K562 (cell line): ENCODE measurements at regions not wholly inside any gene's neighbourhood (a gene's known extent, or its start where the extent isn't known, plus 50 kb on each side); places are given as distances from the start of the nearest gene placed in this dataset.

Experiments
- FOXO4 ChIP-seq: fragments of 450-650 bp; formaldehyde crosslinking; IDR thresholded peaks from 2 replicates; pipeline ENCODE4 v1.4.0; 2020; ENCODE audit warnings: mild to moderate bottlenecking, moderate library complexity
- MGA ChIP-seq: fragments of 450-650 bp; IDR thresholded peaks from 2 replicates; pipeline ENCODE4 v1.6.1; 2016; ENCODE audit warnings: mild to moderate bottlenecking, moderate library complexity
- PBX2 ChIP-seq, 2 experiments: IDR thresholded peaks in 1 of 2; conservative IDR thresholded peaks in 1 of 2; 2 replicates each; pipeline ENCODE4 v1.6.1; 2016; ENCODE audit warnings: low read depth in 2 of 2, mild to moderate bottlenecking in 1 of 2, missing compliant biosample characterization in 1 of 2, missing genetic modification characterization in 1 of 2, moderate library complexity in 1 of 2
- RCOR1 ChIP-seq, 2 experiments: IDR thresholded peaks; 2 replicates each; pipeline ENCODE4 v1.6.1; 2012; ENCODE audit warnings: low read depth in 2 of 2, low read length in 2 of 2, borderline replicate concordance in 1 of 2, improper control_type of control experiment in 1 of 2

GRCh38 chr4:63218856-63219255 lies 1190.4 kb downstream of the TECRL start (continued):
- TF ChIP-seq MGA (no peak), PBX2 (CRISPR knock-in tag; IDR thresholded peaks at IDR 0.05; ENCODE audit: low read depth) (no peak), PBX2 (tag; conservative IDR thresholded peaks at IDR 0.05; ENCODE audit: low read depth) (no peak), RCOR1 (IDR thresholded peaks at IDR 0.05; ENCODE audit: borderline replicate concordance in 1 of 2, low read depth in 2 of 2, low read length in 2 of 2) (no peak), FOXO4 (CRISPR knock-in tag) (no peak)
